GM19025 (cell line): ENCODE measurements at regions not wholly inside any gene's neighbourhood (a gene's known extent, or its start where the extent isn't known, plus 50 kb on each side); places are given as distances from the start of the nearest gene placed in this dataset.

ENCODE experiments used
- ATAC-seq: cut with Tn5 transposase; IDR thresholded peaks from one replicate; pipeline ENCODE4 v1.9.1; 2021; ENCODE audit warnings: mild to moderate bottlenecking, low read depth, moderate library complexity; ENCODE audit not compliant: unreplicated experiment

GRCh38 chr3:159848348-159849118 is 140.1 kb upstream of the IL12A start:
- no peak for ATAC-seq

- no peak for ATAC-seq
Measured at GRCh38 chr3:159850481-159850880, 138.2 kb upstream of the IL12A start.

GRCh38 chr3:159852266-159852665 is 136.4 kb upstream of the IL12A start:
- ATAC-seq: no peak

- ATAC-seq: no peak
Measured at GRCh38 chr3:159852821-159853505, 135.7 kb upstream of the IL12A start.

GRCh38 chr3:159853506-159853864 is 135.2 kb upstream of the IL12A start:
- no peak for ATAC-seq

GRCh38 chr3:159854500-159855124 is 134.0 kb upstream of the IL12A start:
- ATAC-seq: no peak

GRCh38 chr3:159855599-159856346 is 132.9 kb upstream of the IL12A start:
- ATAC-seq: no peak

GRCh38 chr3:159856590-159857104 is 132.0 kb upstream of the IL12A start:
- no peak for ATAC-seq

- ATAC-seq: no peak
Measured at GRCh38 chr3:159857840-159858239, 130.8 kb upstream of the IL12A start.

- no peak for ATAC-seq
Measured at GRCh38 chr3:159858650-159859049, 130.0 kb upstream of the IL12A start.

GRCh38 chr3:159859424-159859823 is 129.2 kb upstream of the IL12A start:
- ATAC-seq: no peak

GRCh38 chr3:159859836-159860235 is 128.8 kb upstream of the IL12A start:
- no peak for ATAC-seq

GRCh38 chr3:159860269-159861116 is 128.1 kb upstream of the IL12A start:
- no peak for ATAC-seq

GRCh38 chr3:159861369-159861987 is 127.2 kb upstream of the IL12A start:
- ATAC-seq: peak; percentile 71

GRCh38 chr3:159865041-159865579 is 123.5 kb upstream of the IL12A start:
- no peak for ATAC-seq

- no peak for ATAC-seq
Measured at GRCh38 chr3:159866201-159866746, 122.4 kb upstream of the IL12A start.

GRCh38 chr3:159867372-159867771 is 121.3 kb upstream of the IL12A start:
- no peak for ATAC-seq

- no peak for ATAC-seq
Measured at GRCh38 chr3:159870723-159871122, 117.9 kb upstream of the IL12A start.
